Peyer's patch (tissue), 4 donors: ENCODE measurements at regions not wholly inside any gene's neighbourhood (a gene's known extent, or its start where the extent isn't known, plus 50 kb on each side); places are given as distances from the start of the nearest gene placed in this dataset.

Experiments used
- POLR2A ChIP-seq, 2 donors: fragments of 450-650 bp; IDR thresholded peaks; one replicate each; pipeline ENCODE4 v1.5.1; 2017; ENCODE audit warnings: antibody characterized with exemption in 2 of 2, mild to moderate bottlenecking in 2 of 2, moderate library complexity in 2 of 2
- TF ChIP-seq, protein P1 (sequence below), 6 experiments: fragments of 450-650 bp in 4 of 6; fragments of 200-600 bp in 2 of 6; sonication (generic) in 1 of 6; IDR thresholded peaks; one replicate each; pipeline ENCODE4 v1.5.1; 2017 to 2019; ENCODE audit warnings: antibody characterized with exemption in 6 of 6, mild to moderate bottlenecking in 3 of 6, moderate library complexity in 1 of 6

GRCh38 chr20:57094252-57094891, 172.1 kb downstream of the BMP7 start:
- TF ChIP-seq, protein P1, sequence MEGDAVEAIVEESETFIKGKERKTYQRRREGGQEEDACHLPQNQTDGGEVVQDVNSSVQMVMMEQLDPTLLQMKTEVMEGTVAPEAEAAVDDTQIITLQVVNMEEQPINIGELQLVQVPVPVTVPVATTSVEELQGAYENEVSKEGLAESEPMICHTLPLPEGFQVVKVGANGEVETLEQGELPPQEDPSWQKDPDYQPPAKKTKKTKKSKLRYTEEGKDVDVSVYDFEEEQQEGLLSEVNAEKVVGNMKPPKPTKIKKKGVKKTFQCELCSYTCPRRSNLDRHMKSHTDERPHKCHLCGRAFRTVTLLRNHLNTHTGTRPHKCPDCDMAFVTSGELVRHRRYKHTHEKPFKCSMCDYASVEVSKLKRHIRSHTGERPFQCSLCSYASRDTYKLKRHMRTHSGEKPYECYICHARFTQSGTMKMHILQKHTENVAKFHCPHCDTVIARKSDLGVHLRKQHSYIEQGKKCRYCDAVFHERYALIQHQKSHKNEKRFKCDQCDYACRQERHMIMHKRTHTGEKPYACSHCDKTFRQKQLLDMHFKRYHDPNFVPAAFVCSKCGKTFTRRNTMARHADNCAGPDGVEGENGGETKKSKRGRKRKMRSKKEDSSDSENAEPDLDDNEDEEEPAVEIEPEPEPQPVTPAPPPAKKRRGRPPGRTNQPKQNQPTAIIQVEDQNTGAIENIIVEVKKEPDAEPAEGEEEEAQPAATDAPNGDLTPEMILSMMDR (IDR thresholded peaks at IDR 0.05) = no peak
- no peak for TF ChIP-seq POLR2A (IDR thresholded peaks at IDR 0.05)
